IMR-90 (cell line): ENCODE measurements at regions not wholly inside any gene's neighbourhood (a gene's known extent, or its start where the extent isn't known, plus 50 kb on each side); places are given as distances from the start of the nearest gene placed in this dataset.

Experiments
- BHLHE40 ChIP-seq: fragments of 150-350 bp; IDR thresholded peaks from 2 replicates; pipeline ENCODE4 v1.6.1; 2016; ENCODE audit warnings: mild to moderate bottlenecking, low read depth, low read length
- CEBPB ChIP-seq: IDR thresholded peaks from 2 replicates; pipeline ENCODE4 v1.6.1; 2012; ENCODE audit warnings: low read depth, low read length, improper control_type of control experiment
- FOS ChIP-seq: fragments of 150-350 bp; IDR thresholded peaks from 2 replicates; pipeline ENCODE4 v1.6.1; 2016; ENCODE audit warnings: low read depth, low read length
- MAZ ChIP-seq: IDR thresholded peaks from 2 replicates; pipeline ENCODE4 v1.6.1; 2012; ENCODE audit warnings: low read depth, mild to moderate bottlenecking, low read length, improper control_type of control experiment, moderate library complexity, borderline replicate concordance
- MXI1 ChIP-seq: IDR thresholded peaks from 2 replicates; pipeline ENCODE4 v1.6.1; 2012; ENCODE audit warnings: low read depth, mild to moderate bottlenecking, low read length, moderate library complexity, borderline replicate concordance
- NFE2L2 ChIP-seq: fragments of 150-350 bp; IDR thresholded peaks from 2 replicates; pipeline ENCODE4 v1.6.1; 2016; ENCODE audit warnings: low read depth, mild to moderate bottlenecking, low read length
- POLR2A ChIP-seq: IDR thresholded peaks from 2 replicates; pipeline ENCODE4 v1.6.1; 2012; ENCODE audit warnings: mild to moderate bottlenecking, low read depth, low read length
- RAD21 ChIP-seq: IDR thresholded peaks from 2 replicates; pipeline ENCODE4 v1.6.1; 2012; ENCODE audit warnings: low read length, improper control_type of control experiment
- RCOR1 ChIP-seq: IDR thresholded peaks from 2 replicates; pipeline ENCODE4 v1.6.1; 2012; ENCODE audit warnings: mild to moderate bottlenecking, low read length, improper control_type of control experiment; ENCODE audit not compliant: insufficient replicate concordance
- RFX5 ChIP-seq: IDR thresholded peaks from 2 replicates; pipeline ENCODE4 v1.8.0; 2012; ENCODE audit warnings: low read depth, mild to moderate bottlenecking, low read length, moderate library complexity
- SMC3 ChIP-seq: fragments of 150-350 bp; IDR thresholded peaks from 2 replicates; pipeline ENCODE4 v1.6.1; 2016; ENCODE audit warnings: low read depth, mild to moderate bottlenecking, antibody characterized with exemption, low read length, moderate library complexity
- TF ChIP-seq, protein P1 (sequence below): conservative IDR thresholded peaks from 2 replicates; pipeline ENCODE4 v1.5.1; 2012; ENCODE audit warnings: mild to moderate bottlenecking, low read depth, low read length, improper control_type of control experiment
- TF ChIP-seq, protein P2 (sequence below): fragments of 150-350 bp; IDR thresholded peaks from 2 replicates; pipeline ENCODE4 v1.6.1; 2016; ENCODE audit warnings: low read depth, mild to moderate bottlenecking, low read length, moderate library complexity, borderline replicate concordance
- TF ChIP-seq, protein P3 (sequence below): fragments of 150-350 bp; IDR thresholded peaks from 2 replicates; pipeline ENCODE4 v1.6.1; 2017; ENCODE audit warnings: mild to moderate bottlenecking, antibody characterized with exemption, low read length, low read depth

DNA sequence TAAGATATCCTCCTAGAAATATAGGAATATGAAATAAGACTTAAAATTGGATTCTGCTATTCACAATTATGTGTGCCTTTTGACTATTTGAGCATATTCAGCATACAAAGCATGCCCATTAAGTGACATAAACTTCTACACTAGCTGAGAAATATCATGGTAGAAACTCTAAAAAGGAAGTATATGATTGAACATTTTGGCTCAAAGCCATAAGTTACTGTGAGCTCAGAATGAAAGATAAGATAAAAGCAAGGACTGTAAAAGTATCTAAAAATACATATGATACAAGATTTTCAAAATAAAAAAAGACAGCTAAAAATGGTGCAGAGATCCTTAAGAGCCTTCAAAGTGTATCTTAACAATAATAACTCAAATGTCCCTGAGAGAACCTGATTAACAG, 340.5 kb upstream of the SLC39A10 start:
- TF ChIP-seq BHLHE40 (no peak), POLR2A (no peak), SMC3 (no peak), RFX5 (no peak), CEBPB (no peak), MXI1 (no peak), MAZ (no peak), RAD21 (no peak), RCOR1 (no peak), NFE2L2 (no peak), FOS (no peak)
- TF ChIP-seq, protein P1, sequence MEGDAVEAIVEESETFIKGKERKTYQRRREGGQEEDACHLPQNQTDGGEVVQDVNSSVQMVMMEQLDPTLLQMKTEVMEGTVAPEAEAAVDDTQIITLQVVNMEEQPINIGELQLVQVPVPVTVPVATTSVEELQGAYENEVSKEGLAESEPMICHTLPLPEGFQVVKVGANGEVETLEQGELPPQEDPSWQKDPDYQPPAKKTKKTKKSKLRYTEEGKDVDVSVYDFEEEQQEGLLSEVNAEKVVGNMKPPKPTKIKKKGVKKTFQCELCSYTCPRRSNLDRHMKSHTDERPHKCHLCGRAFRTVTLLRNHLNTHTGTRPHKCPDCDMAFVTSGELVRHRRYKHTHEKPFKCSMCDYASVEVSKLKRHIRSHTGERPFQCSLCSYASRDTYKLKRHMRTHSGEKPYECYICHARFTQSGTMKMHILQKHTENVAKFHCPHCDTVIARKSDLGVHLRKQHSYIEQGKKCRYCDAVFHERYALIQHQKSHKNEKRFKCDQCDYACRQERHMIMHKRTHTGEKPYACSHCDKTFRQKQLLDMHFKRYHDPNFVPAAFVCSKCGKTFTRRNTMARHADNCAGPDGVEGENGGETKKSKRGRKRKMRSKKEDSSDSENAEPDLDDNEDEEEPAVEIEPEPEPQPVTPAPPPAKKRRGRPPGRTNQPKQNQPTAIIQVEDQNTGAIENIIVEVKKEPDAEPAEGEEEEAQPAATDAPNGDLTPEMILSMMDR, result no peak
- TF ChIP-seq, protein P2, sequence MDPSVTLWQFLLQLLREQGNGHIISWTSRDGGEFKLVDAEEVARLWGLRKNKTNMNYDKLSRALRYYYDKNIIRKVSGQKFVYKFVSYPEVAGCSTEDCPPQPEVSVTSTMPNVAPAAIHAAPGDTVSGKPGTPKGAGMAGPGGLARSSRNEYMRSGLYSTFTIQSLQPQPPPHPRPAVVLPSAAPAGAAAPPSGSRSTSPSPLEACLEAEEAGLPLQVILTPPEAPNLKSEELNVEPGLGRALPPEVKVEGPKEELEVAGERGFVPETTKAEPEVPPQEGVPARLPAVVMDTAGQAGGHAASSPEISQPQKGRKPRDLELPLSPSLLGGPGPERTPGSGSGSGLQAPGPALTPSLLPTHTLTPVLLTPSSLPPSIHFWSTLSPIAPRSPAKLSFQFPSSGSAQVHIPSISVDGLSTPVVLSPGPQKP, result no peak
- TF ChIP-seq, protein P3, sequence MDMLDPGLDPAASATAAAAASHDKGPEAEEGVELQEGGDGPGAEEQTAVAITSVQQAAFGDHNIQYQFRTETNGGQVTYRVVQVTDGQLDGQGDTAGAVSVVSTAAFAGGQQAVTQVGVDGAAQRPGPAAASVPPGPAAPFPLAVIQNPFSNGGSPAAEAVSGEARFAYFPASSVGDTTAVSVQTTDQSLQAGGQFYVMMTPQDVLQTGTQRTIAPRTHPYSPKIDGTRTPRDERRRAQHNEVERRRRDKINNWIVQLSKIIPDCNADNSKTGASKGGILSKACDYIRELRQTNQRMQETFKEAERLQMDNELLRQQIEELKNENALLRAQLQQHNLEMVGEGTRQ, result no peak
